Esophagus muscularis mucosa (tissue), 3 donors: ENCODE measurements at regions not wholly inside any gene's neighbourhood (a gene's known extent, or its start where the extent isn't known, plus 50 kb on each side); places are given as distances from the start of the nearest gene placed in this dataset.

ENCODE experiments used
- CTCF ChIP-seq, 3 experiments: fragments of 200-600 bp in 2 of 3; fragments of 450-650 bp in 1 of 3; sonication (generic) in 2 of 3; IDR thresholded peaks; one replicate each; pipeline ENCODE4 v1.5.1; 2017 to 2019; ENCODE audit warnings: antibody characterized with exemption in 3 of 3, mild to moderate bottlenecking in 2 of 3, moderate library complexity in 1 of 3
- POLR2A ChIP-seq: fragments of 450-650 bp; IDR thresholded peaks from one replicate; pipeline ENCODE4 v1.6.1; 2017; ENCODE audit warnings: antibody characterized with exemption, moderate library complexity, mild to moderate bottlenecking, low read depth
- POLR2AphosphoS5 ChIP-seq, 2 donors: sonication (generic); formaldehyde crosslinking; IDR thresholded peaks; one replicate each; pipeline ENCODE4 v1.6.1; 2017; ENCODE audit warnings: antibody characterized with exemption in 2 of 2

- TF ChIP-seq CTCF (IDR thresholded peaks at IDR 0.05) (no peak), POLR2AphosphoS5 (IDR thresholded peaks at IDR 0.05) (no peak), POLR2A (no peak)
Measured at GRCh38 chr6:44060612-44061374, 66.5 kb downstream of the MRPL14 start.
